Gastroesophageal sphincter (tissue), 3 donors: ENCODE measurements at regions not wholly inside any gene's neighbourhood (a gene's known extent, or its start where the extent isn't known, plus 50 kb on each side); places are given as distances from the start of the nearest gene placed in this dataset.

Experiments used
- EP300 ChIP-seq: sonication (generic); formaldehyde crosslinking; IDR thresholded peaks from one replicate; pipeline ENCODE4 v1.6.1; 2017; ENCODE audit warnings: antibody characterized with exemption, mild to moderate bottlenecking
- POLR2AphosphoS5 ChIP-seq: sonication (generic); formaldehyde crosslinking; IDR thresholded peaks from one replicate; pipeline ENCODE4 v1.6.1; 2017; ENCODE audit warnings: antibody characterized with exemption
- TF ChIP-seq, protein P1 (sequence below), 4 experiments: fragments of 200-600 bp in 2 of 4; fragments of 450-650 bp in 2 of 4; sonication (generic) in 1 of 4; IDR thresholded peaks; one replicate each; pipeline ENCODE4 v1.5.1; 2017 to 2019; ENCODE audit warnings: antibody characterized with exemption in 4 of 4, mild to moderate bottlenecking in 2 of 4, moderate library complexity in 2 of 4

GRCh38 chr10:30762620-30763019 is 133.1 kb upstream of the LYZL2 start:
- TF ChIP-seq, protein P1, sequence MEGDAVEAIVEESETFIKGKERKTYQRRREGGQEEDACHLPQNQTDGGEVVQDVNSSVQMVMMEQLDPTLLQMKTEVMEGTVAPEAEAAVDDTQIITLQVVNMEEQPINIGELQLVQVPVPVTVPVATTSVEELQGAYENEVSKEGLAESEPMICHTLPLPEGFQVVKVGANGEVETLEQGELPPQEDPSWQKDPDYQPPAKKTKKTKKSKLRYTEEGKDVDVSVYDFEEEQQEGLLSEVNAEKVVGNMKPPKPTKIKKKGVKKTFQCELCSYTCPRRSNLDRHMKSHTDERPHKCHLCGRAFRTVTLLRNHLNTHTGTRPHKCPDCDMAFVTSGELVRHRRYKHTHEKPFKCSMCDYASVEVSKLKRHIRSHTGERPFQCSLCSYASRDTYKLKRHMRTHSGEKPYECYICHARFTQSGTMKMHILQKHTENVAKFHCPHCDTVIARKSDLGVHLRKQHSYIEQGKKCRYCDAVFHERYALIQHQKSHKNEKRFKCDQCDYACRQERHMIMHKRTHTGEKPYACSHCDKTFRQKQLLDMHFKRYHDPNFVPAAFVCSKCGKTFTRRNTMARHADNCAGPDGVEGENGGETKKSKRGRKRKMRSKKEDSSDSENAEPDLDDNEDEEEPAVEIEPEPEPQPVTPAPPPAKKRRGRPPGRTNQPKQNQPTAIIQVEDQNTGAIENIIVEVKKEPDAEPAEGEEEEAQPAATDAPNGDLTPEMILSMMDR (IDR thresholded peaks at IDR 0.05) = no peak
- TF ChIP-seq EP300 (no peak), POLR2AphosphoS5 (no peak)
